HG03469 (cell line): ENCODE measurements at regions not wholly inside any gene's neighbourhood (a gene's known extent, or its start where the extent isn't known, plus 50 kb on each side); places are given as distances from the start of the nearest gene placed in this dataset.
"Not testable (repeated sequence)": the region's sequence is repeated elsewhere in the genome, so short reads cannot be mapped to it uniquely, and the experiment has no call there.

ENCODE experiments used
- ATAC-seq: cut with Tn5 transposase; IDR thresholded peaks from one replicate; pipeline ENCODE4 v1.9.1; 2021; ENCODE audit warnings: mild to moderate bottlenecking, moderate library complexity, moderate number of reproducible peaks; ENCODE audit not compliant: unreplicated experiment

DNA sequence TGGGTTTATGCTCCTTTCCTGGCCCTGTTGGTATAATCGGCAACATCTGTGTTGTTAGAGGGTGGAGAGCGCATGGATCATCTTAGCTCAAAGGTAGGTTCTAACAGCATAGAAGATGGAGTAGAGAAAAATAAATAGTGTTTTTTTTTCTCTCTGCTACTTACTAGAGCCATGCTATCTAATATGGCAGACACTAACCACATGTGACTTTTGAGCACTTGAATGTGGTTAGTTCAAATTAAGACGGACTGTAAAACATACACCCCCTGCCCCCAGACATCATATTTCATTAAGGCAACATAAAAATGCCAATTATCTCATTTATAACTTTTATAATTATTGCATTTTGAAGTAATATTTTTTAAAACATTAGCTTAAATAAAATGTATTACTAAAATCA is 525.1 kb downstream of the KIF20B start:
- no peak for ATAC-seq

DNA sequence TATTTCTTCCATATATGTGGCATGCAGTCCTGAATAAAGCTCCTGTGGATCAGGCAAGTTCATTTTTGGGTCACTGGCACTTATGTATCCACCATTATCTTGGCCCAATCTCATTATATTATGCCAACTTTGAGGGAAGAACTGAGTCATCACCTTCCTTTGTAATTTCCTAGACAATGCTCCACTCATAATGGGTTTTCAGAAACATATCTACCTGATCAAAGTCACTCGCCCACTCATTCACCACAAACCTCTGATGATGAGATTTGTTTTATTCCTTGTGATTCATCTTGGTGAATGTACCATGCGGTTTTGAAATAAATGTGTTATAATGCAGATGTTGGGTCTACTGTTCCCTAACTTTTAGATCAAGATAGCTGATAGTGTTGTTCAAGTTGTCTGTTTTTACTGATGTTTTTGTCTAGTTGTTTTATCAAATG is 525.8 kb downstream of the KIF20B start:
- no peak for ATAC-seq

DNA sequence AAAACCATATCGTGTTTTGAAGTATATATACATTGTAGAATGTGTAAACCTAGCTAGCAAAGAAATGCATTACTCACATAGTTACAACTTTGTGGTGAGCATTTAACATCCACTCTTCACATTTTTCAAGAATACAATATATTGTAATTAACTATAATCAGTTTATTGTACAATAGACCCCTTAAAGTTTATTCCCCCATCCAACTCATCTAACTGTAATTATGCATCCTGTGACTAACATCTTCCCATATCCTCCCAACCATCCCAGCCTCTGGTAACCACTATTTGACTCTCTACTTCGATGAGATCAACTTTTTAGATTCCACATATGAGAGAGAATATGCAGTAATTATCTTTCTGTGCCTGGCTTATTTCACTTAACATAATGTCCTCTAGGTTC is 526.4 kb downstream of the KIF20B start:
- ATAC-seq, result no peak

DNA sequence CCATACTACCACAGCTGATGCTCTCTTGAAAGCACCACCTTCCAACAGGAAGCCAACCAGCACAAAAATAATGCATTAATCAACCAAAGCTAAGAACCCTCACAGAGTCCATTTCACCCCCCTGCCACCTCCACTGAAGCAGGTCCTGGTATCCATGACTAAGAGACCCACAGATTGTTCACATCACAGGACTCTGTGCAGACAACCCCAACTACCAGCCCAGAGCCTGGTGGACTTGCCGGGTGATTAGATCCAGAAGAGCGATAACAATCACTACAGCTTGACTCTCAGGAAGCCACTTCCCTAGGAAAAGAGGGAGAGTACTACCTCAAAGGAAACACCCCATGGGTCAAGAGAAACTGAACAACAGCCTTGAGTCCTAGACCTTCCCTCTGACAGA is 528.1 kb downstream of the KIF20B start:
- ATAC-seq, result no peak

DNA sequence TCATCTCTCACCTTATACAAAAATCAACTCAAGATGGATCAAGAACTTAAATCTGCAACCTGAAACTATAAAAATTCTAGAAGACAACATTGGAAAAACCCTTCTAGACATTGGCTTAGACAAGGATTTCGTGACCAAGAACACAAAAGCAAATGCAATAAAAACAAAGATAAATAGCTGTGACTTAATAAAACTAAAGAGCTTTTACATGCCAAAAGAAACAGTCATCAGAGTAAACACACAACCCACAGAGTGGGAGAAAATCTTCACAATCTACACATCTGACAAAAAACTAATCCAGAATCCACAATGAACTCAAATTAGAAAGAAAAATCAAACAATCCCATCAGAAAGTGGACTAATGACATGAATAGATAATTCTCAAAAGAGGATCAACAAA is 532.4 kb downstream of the KIF20B start:
- ATAC-seq, result not testable (repeated sequence)

DNA sequence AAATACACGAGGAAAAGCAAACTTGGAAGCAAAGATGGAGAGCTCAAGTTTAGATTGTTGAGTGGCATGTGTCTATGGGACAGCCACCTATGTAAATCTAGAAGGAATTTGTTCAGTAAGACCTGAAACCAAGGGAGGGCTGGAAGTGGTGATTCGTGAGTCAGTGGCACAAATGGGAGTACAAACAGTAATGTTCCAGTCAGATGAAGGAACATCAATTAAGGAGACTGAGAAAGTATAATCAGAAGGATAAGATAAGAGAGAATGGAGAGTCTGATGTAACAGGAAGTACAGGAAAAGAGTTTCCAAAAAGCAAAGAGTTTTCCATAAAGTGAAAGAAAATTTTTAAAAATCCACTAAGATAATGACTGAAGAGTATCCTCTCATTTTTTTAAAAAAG is 544.2 kb downstream of the KIF20B start:
- ATAC-seq, result no peak

DNA sequence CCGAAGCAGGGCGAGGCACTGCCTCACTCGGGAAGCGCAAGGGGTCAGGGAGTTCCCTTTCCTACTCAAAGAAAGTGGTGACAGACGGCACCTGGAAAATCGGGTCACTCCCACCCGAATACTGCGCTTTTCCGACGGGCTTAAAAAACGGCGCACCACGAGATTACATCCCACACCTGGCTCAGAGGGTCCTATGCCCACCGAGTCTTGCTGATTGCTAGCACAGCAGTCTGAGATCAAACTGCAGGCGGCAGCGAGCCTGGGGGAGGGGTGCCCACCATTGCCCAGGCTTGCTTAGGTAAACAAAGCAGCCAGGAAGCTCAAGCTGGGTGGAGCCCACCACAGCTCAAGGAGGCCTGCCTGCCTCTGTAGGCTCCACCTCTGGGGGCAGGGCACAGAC is 549.4 kb downstream of the KIF20B start:
- not testable (repeated sequence) for ATAC-seq

DNA sequence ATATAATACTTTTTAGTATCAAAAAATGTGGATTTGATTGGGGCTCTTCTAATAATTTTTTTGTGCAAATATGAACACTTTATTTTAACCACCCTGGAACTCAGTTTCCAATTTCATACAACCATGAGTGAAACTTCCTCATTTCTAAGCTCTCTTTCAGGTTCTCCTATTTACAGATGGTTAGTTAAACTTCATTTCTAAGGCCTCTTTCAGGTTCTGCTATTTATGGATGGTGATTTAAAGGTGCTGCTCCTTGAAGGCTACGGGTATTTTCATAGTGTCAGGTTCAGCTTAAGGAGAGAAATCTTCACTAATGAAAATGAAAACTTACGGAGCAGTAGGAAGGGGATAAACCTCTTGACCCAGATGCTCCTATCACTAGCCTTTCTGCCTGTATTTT is 568.3 kb downstream of the KIF20B start:
- ATAC-seq, result no peak

DNA sequence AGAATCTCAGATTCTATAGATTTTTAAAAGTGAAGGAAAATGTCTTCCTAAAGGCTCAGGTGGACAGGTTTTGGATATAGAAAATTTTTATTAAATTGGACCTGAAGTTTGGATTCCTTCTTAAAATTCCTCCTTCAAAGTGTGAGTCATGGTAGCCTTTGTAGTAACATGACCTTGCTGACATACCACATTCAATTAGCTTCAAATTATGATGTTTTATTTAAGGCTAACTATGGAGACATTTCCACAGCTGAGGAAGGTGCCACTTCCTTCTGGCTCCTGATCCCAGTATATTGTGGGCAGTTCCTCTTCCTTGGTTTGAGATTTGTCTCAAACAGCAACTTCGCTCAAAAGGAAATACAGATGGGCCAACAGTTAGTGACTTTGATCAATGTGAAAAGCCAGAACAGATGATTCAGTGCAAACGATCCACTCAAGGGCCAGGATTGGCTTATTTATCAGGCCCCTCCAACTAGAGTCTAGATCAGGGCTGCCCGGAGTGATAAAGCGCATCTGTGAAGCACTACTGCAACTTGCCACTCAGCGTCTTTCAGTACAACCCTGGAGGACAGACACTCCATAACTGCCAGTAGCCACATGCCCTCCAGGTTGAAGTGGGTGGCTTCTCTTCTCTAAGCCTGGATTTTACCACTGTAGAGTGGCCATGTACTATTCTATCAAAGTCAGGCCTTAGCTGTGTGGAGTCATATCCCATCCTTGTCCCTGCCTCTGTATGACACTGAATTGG is 573.5 kb downstream of the KIF20B start:
- ATAC-seq, result no peak

DNA sequence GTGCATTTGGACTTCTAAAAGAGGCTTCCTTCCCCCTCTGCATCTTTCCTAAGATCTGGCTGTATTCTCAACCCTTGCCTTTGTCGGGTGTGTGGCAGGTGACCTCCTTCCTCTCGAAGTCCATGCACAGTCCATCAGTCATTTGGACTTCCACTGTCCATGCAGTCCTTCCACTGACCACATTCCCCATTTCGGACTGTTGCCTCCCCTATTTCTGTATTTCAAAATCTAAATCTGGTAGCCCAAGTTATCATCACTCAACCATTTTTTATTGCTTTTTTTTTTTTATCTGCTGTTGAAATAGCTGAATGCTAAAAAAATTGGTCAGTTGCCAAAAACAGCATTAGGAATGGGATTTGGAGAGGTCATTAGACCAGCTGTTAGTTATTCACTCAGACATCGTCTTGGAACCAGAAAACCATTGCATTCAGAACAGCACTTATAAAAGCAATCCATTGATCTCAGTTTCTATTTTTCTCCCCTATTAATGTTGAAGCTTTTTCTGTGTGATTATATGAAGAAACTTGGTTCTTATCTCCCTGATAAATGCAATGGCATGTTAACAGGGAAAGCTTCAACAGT is 575.6 kb downstream of the KIF20B start:
- ATAC-seq, result no peak

DNA sequence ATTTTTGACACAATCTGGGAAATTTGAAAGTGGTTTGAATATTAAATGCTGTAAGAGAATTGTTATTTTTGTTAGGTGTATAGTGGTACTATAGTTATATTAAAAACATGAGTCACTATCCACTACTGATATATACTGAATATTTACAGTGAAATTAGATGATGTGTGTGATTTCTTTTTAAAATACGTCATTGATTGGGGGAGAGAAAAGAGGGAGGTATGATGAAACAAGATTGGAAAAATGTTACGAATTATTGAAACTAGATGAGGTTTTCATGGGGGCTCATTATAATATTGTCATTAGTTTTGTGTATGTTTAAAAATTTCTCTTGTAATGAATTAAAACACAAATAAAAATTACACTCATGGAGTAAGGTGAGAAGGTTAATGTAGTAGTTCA is 571.4 kb downstream of the HTR7 start:
- ATAC-seq, result no peak

DNA sequence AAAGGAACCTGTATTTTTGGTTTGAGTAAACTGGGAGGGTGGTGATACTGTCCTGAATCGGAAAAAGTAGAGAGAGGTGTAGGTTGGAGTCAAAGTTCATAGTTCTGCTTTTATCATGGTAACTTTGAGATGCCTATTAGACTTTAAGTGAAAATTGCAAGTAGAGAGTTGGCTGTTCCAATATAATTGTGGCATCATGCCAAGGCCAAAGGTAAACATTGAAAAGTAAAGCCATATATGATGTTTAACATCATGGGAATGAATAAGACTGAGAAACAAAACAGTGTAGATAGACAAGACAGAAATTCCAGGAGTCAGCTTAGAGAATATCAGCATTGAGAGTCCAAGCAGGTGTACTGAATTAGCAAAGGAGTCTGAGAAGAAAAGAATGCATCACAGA is 570.9 kb downstream of the HTR7 start:
- ATAC-seq, result no peak

DNA sequence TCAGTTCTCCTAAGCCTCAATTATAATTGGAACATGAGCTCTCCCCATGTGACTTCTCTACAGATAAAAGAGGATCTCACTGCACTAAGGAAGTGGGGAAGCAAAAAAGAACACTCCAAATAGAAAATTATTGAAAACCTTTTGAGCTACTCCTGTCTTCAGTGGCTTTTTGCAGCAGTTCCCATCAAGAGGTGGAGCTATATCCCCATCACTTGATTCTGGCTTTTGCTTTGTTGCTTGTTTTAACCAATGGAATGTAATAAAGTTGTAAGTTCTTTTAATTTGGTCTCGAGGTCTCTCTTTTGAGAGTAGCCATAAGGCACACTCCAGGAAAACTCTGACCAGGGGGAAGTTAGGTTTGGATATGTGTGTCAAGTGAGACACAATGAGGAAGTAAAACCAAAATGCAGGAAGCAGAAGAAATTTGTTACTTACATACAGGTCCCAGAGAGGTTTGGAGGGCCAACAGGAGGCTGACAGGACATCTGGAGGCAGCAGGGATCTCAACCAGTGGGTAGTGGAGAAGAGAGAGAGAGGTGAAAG is 569.4 kb downstream of the HTR7 start:
- ATAC-seq, result no peak

DNA sequence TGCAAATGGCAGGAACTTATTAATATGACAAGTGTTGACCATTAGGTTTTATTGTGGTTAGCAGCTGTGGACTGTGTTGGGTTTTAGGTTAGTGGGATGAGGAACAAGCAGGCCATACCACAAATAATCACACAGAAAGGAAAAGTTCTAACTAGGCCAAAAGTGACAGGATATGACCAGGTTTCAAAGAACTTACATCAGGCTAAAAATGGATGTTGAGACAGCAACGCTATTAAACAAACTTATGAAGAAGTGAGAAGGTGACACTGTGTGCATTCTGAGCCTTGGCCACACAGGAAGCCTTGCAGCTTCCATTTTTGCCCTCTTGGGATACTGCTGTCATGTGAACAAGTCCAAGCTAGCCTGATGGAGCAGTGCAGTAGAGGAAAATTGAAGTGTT is 568.8 kb downstream of the HTR7 start:
- ATAC-seq, result no peak

DNA sequence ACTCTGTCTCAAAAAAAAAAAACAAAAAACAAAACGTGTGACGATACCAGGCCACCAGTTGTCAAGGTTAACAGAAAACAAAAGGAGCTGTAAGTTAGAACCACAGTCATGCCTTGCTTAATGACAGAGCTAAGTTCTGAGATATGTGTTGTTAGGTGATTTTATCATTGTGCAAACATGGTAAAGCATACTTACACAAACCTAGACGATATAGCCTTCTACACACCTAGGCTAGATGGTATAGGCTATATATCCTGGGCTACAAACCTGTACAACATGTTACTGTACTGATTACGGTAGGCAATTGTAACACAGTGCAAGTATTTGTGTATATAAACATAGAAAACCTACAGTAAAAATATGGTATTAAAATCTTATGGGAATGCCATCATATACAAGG is 564.2 kb downstream of the HTR7 start:
- no peak for ATAC-seq

DNA sequence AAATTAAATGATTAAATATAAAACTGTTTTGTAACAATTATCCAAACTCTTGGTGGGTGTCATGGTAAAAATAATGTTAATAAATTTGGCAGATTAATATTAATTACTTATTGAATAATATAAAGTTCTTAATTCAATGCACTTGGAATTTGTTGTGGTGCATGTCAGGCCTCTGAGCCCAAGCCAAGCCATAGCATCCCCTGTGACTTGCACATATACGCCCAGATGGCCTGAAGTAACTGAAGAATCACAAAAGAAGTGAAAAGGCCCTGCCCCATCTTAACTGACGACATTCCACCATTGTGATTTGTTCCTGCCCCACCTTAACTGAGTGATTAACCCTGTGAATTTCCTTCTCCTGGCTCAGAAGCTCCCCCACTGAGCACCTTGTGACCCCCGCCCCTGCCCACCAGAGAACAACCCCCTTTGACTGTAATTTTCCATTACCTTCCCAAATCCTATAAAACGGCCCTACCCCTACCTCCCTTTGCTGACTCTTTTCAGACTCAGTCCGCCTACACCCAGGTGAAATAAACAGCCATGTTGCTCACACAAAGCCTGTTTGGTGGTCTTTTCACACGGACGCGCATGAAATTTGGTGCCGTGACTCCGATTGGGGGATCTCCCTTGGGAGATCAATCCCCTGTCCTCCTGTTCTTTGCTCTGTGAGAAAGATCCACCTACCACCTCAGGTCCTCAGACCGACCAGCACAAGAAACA is 562.9 kb downstream of the HTR7 start:
- not testable (repeated sequence) for ATAC-seq

DNA sequence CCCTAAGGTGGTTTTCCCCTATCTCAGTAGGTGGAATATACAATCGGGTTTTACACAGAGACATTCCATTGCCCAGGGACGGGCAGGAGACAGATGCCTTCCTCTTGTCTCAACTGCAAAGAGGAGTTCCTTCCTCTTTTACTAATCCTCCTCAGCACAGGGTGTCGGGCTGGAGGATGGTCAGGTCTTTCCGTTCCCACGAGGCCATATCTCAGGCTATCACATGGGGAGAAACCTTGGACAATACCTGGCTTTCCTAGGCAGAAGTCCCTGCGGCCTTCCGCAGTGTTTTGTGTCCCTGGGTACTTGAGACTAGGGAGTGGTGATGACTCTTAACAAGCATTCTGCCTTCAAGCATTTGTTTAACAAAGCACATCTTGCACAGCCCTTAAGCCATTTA is 555.8 kb downstream of the HTR7 start:
- ATAC-seq, result not testable (repeated sequence)

DNA sequence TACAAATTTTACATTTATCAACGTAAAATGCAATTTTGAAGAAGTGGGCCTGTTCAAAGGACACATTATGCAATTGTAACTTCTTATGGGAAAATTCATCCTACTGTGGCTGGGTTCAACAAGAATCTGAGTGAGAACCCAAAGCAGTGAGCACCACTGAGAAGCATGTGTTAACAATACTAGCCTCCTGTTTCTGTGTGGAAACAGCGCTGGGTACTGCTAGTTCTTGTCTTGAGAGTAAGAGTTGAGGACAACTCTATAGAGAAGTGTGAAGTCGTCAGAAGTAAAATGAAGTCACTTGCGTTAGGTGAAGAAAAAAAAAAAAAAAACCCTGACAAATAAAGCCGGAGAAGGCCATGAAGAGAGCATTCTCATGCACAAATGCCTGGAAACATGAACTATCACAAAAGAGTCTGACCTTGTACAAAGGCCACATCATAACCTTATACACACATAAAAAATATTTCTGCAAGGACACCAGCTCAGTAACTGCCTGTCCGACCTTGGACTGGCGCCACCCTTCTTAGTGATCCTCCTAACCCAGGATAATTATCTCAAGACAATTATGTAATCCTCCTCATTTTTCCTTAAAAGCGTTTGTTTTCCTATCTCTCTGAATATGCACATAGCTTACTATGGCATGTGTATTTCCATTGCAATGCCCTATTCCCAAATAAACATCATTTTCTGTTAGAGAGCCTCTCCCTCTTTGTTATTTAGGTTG is 554.9 kb downstream of the HTR7 start:
- ATAC-seq, result no peak

DNA sequence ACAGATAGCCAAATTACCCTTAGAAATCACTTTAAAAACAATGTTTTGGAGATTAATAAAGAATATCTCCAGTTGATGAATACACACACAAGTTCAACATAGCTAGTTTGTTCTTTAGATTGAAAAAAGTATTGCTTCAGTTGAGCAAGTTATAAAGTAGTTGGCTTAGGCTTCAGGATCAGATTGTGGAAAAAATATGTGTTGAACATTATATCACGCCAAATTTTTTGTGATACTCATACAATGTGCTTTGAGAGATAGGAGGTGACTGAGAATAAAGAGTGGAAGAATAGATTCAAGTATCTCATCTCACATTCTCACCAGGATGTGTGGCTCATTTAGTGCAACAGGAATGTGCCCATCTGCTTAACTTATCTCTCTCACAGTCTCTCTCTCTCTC is 553.3 kb downstream of the HTR7 start:
- ATAC-seq, result no peak

DNA sequence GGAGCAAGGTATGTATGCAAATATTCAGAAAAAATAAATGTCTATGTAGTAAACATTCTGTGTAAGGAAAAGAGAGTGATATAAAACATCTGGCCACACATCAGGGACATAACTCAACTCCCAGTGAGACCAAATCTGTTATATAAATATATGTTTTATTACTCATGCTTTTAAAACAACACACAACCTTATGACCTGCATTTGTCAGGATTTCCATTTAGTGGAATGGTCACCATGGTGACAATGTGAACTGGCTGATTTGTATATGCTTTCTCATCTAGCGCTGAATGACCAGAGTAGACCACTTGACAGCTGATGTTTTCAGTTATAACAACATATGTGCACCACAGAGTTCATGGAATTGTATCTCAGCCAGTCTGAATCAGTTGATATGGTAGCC is 551.7 kb downstream of the HTR7 start:
- ATAC-seq, result no peak

DNA sequence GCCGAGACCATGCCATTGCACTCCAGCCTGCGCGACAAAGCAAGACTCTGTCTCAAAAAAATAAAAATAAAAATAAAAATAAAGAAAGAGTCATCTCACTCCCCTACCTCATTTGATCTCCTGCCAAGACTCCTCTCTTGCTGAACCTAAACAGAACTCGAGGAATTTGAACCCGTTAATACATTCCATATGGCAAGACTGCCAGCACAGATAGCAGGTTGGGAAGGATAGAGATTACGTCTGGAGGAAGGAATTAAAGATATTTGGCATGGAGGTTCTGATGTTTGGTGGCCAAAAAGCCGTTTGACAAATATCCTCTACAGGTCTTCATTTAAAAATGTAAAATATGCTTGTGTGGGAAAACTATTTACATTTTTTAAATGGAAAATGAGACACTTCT is 549.6 kb downstream of the HTR7 start:
- ATAC-seq, result no peak
